ENCODE measurements at regions not wholly inside any gene's neighbourhood (a gene's known extent, or its start where the extent isn't known, plus 50 kb on each side); places are given as distances from the start of the nearest gene placed in this dataset.

DNA sequence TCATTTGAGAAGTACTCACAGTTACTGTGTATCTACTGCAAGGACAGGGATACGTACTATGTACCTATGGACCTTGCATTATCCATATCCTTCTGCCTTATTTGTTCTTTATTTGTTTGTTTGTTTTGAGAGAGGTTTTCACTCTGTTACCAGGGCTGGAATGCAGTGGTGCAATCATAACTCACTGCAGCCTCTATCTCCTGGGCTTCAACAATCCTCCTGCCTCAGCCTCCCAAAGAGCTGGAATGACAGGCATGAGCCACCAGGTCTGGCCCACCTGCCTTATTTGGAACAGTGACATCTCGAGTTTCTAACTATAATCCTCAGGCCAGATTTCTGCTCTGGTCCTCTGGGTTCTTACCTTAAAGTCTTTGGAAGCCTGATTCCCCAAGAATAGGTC lies 395.5 kb upstream of the PKN2 start:
- TF ChIP-seq, protein P1, sequence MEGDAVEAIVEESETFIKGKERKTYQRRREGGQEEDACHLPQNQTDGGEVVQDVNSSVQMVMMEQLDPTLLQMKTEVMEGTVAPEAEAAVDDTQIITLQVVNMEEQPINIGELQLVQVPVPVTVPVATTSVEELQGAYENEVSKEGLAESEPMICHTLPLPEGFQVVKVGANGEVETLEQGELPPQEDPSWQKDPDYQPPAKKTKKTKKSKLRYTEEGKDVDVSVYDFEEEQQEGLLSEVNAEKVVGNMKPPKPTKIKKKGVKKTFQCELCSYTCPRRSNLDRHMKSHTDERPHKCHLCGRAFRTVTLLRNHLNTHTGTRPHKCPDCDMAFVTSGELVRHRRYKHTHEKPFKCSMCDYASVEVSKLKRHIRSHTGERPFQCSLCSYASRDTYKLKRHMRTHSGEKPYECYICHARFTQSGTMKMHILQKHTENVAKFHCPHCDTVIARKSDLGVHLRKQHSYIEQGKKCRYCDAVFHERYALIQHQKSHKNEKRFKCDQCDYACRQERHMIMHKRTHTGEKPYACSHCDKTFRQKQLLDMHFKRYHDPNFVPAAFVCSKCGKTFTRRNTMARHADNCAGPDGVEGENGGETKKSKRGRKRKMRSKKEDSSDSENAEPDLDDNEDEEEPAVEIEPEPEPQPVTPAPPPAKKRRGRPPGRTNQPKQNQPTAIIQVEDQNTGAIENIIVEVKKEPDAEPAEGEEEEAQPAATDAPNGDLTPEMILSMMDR (IDR thresholded peaks at IDR 0.05) = no peak
- no peak for TF ChIP-seq POLR2A (IDR thresholded peaks at IDR 0.05)
